ENCODE measurements at regions not wholly inside any gene's neighbourhood (a gene's known extent, or its start where the extent isn't known, plus 50 kb on each side); places are given as distances from the start of the nearest gene placed in this dataset.

GRCh38 chr1:94658221-94658620 lies 116.7 kb upstream of the F3 start:
- TF ChIP-seq GLIS1 (tag by site-specific recombination; IDR thresholded peaks at IDR 0.05) (no peak), GLI2 (tag by site-specific recombination; IDR thresholded peaks at IDR 0.05; ENCODE audit: borderline replicate concordance, low read depth) (no peak), ZNF777 (tag by site-specific recombination; IDR thresholded peaks at IDR 0.05; ENCODE audit: borderline replicate concordance) (no peak), ZNF311 (tag by site-specific recombination; IDR thresholded peaks at IDR 0.05; ENCODE audit: borderline replicate concordance) (no peak), CTCF (tag by site-specific recombination; IDR thresholded peaks at IDR 0.05) (no peak)
- TF ChIP-seq, protein P1, sequence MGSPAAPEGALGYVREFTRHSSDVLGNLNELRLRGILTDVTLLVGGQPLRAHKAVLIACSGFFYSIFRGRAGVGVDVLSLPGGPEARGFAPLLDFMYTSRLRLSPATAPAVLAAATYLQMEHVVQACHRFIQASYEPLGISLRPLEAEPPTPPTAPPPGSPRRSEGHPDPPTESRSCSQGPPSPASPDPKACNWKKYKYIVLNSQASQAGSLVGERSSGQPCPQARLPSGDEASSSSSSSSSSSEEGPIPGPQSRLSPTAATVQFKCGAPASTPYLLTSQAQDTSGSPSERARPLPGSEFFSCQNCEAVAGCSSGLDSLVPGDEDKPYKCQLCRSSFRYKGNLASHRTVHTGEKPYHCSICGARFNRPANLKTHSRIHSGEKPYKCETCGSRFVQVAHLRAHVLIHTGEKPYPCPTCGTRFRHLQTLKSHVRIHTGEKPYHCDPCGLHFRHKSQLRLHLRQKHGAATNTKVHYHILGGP (tag by site-specific recombination; IDR thresholded peaks at IDR 0.05), result no peak
- TF ChIP-seq, protein P2, sequence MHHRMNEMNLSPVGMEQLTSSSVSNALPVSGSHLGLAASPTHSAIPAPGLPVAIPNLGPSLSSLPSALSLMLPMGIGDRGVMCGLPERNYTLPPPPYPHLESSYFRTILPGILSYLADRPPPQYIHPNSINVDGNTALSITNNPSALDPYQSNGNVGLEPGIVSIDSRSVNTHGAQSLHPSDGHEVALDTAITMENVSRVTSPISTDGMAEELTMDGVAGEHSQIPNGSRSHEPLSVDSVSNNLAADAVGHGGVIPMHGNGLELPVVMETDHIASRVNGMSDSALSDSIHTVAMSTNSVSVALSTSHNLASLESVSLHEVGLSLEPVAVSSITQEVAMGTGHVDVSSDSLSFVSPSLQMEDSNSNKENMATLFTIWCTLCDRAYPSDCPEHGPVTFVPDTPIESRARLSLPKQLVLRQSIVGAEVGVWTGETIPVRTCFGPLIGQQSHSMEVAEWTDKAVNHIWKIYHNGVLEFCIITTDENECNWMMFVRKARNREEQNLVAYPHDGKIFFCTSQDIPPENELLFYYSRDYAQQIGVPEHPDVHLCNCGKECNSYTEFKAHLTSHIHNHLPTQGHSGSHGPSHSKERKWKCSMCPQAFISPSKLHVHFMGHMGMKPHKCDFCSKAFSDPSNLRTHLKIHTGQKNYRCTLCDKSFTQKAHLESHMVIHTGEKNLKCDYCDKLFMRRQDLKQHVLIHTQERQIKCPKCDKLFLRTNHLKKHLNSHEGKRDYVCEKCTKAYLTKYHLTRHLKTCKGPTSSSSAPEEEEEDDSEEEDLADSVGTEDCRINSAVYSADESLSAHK (tag by site-specific recombination; IDR thresholded peaks at IDR 0.05), result no peak
